Activated CD4-positive, alpha-beta T cell treated with anti-CD3 and anti-CD28 coated beads, Interleukin-10, Interleukin-2, amounts not matched to agents 100 ng/mL and 50 ng/mL, durations not matched to agents 16 hours and 8 hours (primary cell): ENCODE measurements at regions not wholly inside any gene's neighbourhood (a gene's known extent, or its start where the extent isn't known, plus 50 kb on each side); places are given as distances from the start of the nearest gene placed in this dataset.

ENCODE experiments used
- DNase-seq: peaks from one replicate; pipeline ENCODE4 v3.0.0-alpha.2; 2020

- no peak for DNase-seq
These were observed 57.7 kb upstream of the OSR1 start for GRCh38 chr2:19416083-19416482.

DNA sequence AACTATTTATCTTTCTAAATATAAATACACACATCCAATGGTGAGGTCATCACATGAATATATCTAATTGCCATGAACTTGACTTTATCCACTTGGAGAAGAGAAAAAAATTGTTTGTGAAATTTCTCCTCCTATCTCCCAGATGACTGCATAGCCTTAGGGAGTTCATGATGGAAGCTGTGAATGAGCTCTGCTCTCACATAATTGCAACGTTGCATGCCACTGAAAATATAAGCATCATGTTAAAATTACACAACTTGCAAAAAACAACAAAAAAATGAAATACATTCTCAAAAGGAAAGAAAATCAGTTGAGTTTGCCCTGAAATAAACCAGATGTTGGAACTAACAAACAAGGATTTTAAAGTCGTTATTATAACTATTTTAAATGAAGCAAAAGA is 50.6 kb upstream of the OSR1 start:
- DNase-seq: no peak

GRCh38 chr2:19408592-19408991 is 50.2 kb upstream of the OSR1 start:
- DNase-seq: no peak
